Neural progenitor cell (in vitro differentiated cells): ENCODE measurements at regions not wholly inside any gene's neighbourhood (a gene's known extent, or its start where the extent isn't known, plus 50 kb on each side); places are given as distances from the start of the nearest gene placed in this dataset.
"Not testable (repeated sequence)": the region's sequence is repeated elsewhere in the genome, so short reads cannot be mapped to it uniquely, and the experiment has no call there.

Experiments used
- DNase-seq: peaks from one replicate; pipeline ENCODE4 v3.0.0-alpha.2; 2016; ENCODE audit warnings: low spot score
- H2AFZ ChIP-seq: fragments of 200-600 bp; sonication (generic); replicated peaks from 2 replicates; pipeline ENCODE4 v1.6.1; 2016; ENCODE audit warnings: antibody characterized with exemption
- H3F3A ChIP-seq: fragments of 200-600 bp; sonication (generic); 2 replicates; pipeline ENCODE4 v1.6.1; 2016; ENCODE audit warnings: antibody characterized with exemption, low read depth
- H3K27ac ChIP-seq: fragments of 200-600 bp; sonication (generic); 2 replicates; pipeline ENCODE4 v1.5.1; 2016; ENCODE audit warnings: mild to moderate bottlenecking
- H3K27me3 ChIP-seq: fragments of 200-600 bp; sonication (generic); 2 replicates; pipeline ENCODE4 v1.6.1; 2016; ENCODE audit warnings: mild to moderate bottlenecking, moderate library complexity
- H3K36me3 ChIP-seq: fragments of 200-600 bp; sonication (generic); 2 replicates; pipeline ENCODE4 v1.5.1; 2016
- H3K4me1 ChIP-seq: fragments of 200-600 bp; sonication (generic); 2 replicates; pipeline ENCODE4 v1.6.1; 2016; ENCODE audit warnings: mixed run types
- H3K4me2 ChIP-seq: fragments of 200-600 bp; sonication (generic); 2 replicates; pipeline ENCODE4 v1.6.1; 2016
- H3K4me3 ChIP-seq: fragments of 200-600 bp; sonication (generic); 2 replicates; pipeline ENCODE4 v1.5.1; 2016
- H3K79me2 ChIP-seq: fragments of 200-600 bp; sonication (generic); 2 replicates; pipeline ENCODE4 v1.6.1; 2016; ENCODE audit warnings: low read depth
- H3K9ac ChIP-seq: fragments of 200-600 bp; sonication (generic); 2 replicates; pipeline ENCODE4 v1.6.1; 2016
- H3K9me3 ChIP-seq: fragments of 200-600 bp; sonication (generic); 2 replicates; pipeline ENCODE4 v1.5.1; 2016; ENCODE audit warnings: low read depth
- H4K20me1 ChIP-seq: fragments of 200-600 bp; sonication (generic); 2 replicates; pipeline ENCODE4 v1.6.1; 2016; ENCODE audit warnings: low read depth
- H3K27ac Mint-ChIP-seq: 3 replicates; pipeline ENCODE4 v1.8.0; 2021; ENCODE audit warnings: mixed read lengths
- H3K27me3 Mint-ChIP-seq: 2 replicates; pipeline ENCODE4 v1.8.0; 2022; ENCODE audit warnings: low read depth, mild to moderate bottlenecking, inconsistent platforms, moderate library complexity, mixed read lengths; ENCODE audit not compliant: insufficient read depth
- H3K36me3 Mint-ChIP-seq: 3 replicates; pipeline ENCODE4 v1.8.0; 2021; ENCODE audit warnings: mixed read lengths
- H3K4me1 Mint-ChIP-seq: 3 replicates; pipeline ENCODE4 v1.8.0; 2021; ENCODE audit warnings: mixed read lengths
- H3K4me3 Mint-ChIP-seq: 3 replicates; pipeline ENCODE4 v1.8.0; 2021; ENCODE audit warnings: mild to moderate bottlenecking, moderate library complexity, mixed read lengths
- H3K9me3 Mint-ChIP-seq: 3 replicates; pipeline ENCODE4 v1.8.0; 2020; ENCODE audit warnings: mixed read lengths
- CTCF ChIP-seq: fragments of 200-600 bp; sonication (generic); IDR thresholded peaks from 2 replicates; pipeline ENCODE4 v1.5.1; 2017; ENCODE audit warnings: antibody characterized with exemption, mild to moderate bottlenecking
- EZH2 ChIP-seq: fragments of 200-600 bp; sonication (generic); IDR thresholded peaks from 2 replicates; pipeline ENCODE4 v1.6.1; 2017; ENCODE audit warnings: antibody characterized with exemption, mild to moderate bottlenecking, moderate library complexity
- EZH2phosphoT487 ChIP-seq: fragments of 200-600 bp; sonication (generic); IDR thresholded peaks from 2 replicates; pipeline ENCODE4 v1.6.1; 2017; ENCODE audit warnings: antibody characterized with exemption

GRCh38 chr7:119944601-119944972 is 328.4 kb upstream of the KCND2 start:
- Histone ChIP-seq H3K36me3 (no peaks in the 10 kb centered on the region), H3K9me3 (no peaks in the 10 kb centered on the region), H4K20me1 (no peaks in the 10 kb centered on the region), H3K27ac (no peak overlapping the region), H3F3A (no peaks in the 10 kb centered on the region), H3K4me2 (no peak overlapping the region), H3K4me3 (no peak overlapping the region), H3K4me1 (no peaks in the 10 kb centered on the region), H3K27me3 (no peaks in the 10 kb centered on the region), H3K9ac (no peak overlapping the region), H3K79me2 (no peaks in the 10 kb centered on the region), H2AFZ (no peak overlapping the region)
- no peak for TF ChIP-seq CTCF
- TF ChIP-seq EZH2phosphoT487: no peak
- no peak for TF ChIP-seq EZH2
- no peaks in the 10 kb centered on the region for H3K27me3 Mint-ChIP-seq
- no peaks in the 10 kb centered on the region for H3K36me3 Mint-ChIP-seq
- no peaks in the 10 kb centered on the region for H3K9me3 Mint-ChIP-seq
- no peak overlapping the region for H3K27ac Mint-ChIP-seq
- no peak for DNase-seq
- no peaks in the 10 kb centered on the region for H3K4me1 Mint-ChIP-seq
- no peak overlapping the region for H3K4me3 Mint-ChIP-seq

- H3K9me3 ChIP-seq: no peaks in the 10 kb centered on the region
- Mint-ChIP-seq H3K4me1 (no peaks in the 10 kb centered on the region), H3K27me3 (no peaks in the 10 kb centered on the region), H3K4me3 (no peak overlapping the region), H3K9me3 (no peaks in the 10 kb centered on the region), H3K27ac (no peak overlapping the region), H3K36me3 (no peaks in the 10 kb centered on the region)
- H3K27me3 ChIP-seq: no peaks in the 10 kb centered on the region
- H2AFZ ChIP-seq: no peak overlapping the region
- no peaks in the 10 kb centered on the region for H3K36me3 ChIP-seq
- DNase-seq: no peak
- H3K4me3 ChIP-seq: no peak overlapping the region
- H3K27ac ChIP-seq: no peak overlapping the region
- no peak overlapping the region for H3K9ac ChIP-seq
- H4K20me1 ChIP-seq: no peaks in the 10 kb centered on the region
- H3F3A ChIP-seq: no peaks in the 10 kb centered on the region
- no peak overlapping the region for H3K4me2 ChIP-seq
- TF ChIP-seq EZH2 (no peak), CTCF (no peak), EZH2phosphoT487 (no peak)
- H3K79me2 ChIP-seq: no peaks in the 10 kb centered on the region
- H3K4me1 ChIP-seq: no peaks in the 10 kb centered on the region
Observed at GRCh38 chr7:119945822-119946221, 327.2 kb upstream of the KCND2 start.

- TF ChIP-seq EZH2: no peak
- no peak for TF ChIP-seq EZH2phosphoT487
- TF ChIP-seq CTCF: no peak
- Histone ChIP-seq H3K4me3 (no peak overlapping the region), H3K36me3 (no peaks in the 10 kb centered on the region), H3K79me2 (no peaks in the 10 kb centered on the region), H3K27ac (no peak overlapping the region), H3K27me3 (no peaks in the 10 kb centered on the region), H3K9ac (no peak overlapping the region), H4K20me1 (no peaks in the 10 kb centered on the region), H3K9me3 (no peaks in the 10 kb centered on the region), H3K4me1 (no peaks in the 10 kb centered on the region), H3K4me2 (no peak overlapping the region), H2AFZ (no peak overlapping the region), H3F3A (no peaks in the 10 kb centered on the region)
- Mint-ChIP-seq H3K4me1 (no peaks in the 10 kb centered on the region), H3K36me3 (no peaks in the 10 kb centered on the region), H3K27me3 (no peaks in the 10 kb centered on the region), H3K4me3 (no peak overlapping the region), H3K27ac (no peak overlapping the region), H3K9me3 (no peaks in the 10 kb centered on the region)
- no peak for DNase-seq
Observed at GRCh38 chr7:119949053-119949452, 323.9 kb upstream of the KCND2 start.

- not testable (repeated sequence) for H3K79me2 ChIP-seq, H3K36me3 ChIP-seq, H3K27ac Mint-ChIP-seq, H3K27me3 ChIP-seq, H3F3A ChIP-seq, H3K4me1 ChIP-seq, H3K4me1 Mint-ChIP-seq, H3K36me3 Mint-ChIP-seq, H4K20me1 ChIP-seq, DNase-seq, H2AFZ ChIP-seq, H3K9me3 ChIP-seq, H3K4me3 ChIP-seq, H3K27me3 Mint-ChIP-seq, H3K9me3 Mint-ChIP-seq, H3K4me3 Mint-ChIP-seq, H3K27ac ChIP-seq, H3K9ac ChIP-seq, H3K4me2 ChIP-seq
Observed at GRCh38 chr7:119950390-119951041, 322.5 kb upstream of the KCND2 start.

DNA sequence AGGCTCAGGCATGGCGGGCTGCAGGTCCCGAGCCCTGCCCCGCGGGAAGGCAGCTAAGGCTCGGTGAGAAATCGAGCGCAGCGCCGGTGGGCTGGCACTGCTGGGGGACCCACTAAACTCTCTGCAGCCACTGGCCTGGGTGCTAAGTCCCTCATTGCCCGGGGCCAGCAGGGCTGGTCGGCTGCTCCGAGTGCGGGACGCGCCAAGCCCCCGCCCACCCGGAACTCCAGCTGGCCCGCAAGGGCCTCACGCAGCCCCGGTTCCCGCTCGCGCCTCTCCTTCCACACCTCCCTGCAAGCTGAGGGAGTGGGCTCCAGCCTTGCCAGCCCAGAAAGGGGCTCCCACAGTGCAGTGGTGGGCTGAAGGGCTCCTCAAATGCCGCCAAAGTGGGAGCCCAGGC is 321.4 kb upstream of the KCND2 start:
- H3K9me3 Mint-ChIP-seq, H3K79me2 ChIP-seq, H3K4me3 ChIP-seq: not testable (repeated sequence)

More for the DNA sequence above, 321.4 kb upstream of the KCND2 start:
- not testable (repeated sequence) for H3K9ac ChIP-seq, H3K36me3 Mint-ChIP-seq, H3K4me1 ChIP-seq, H3K27ac ChIP-seq, H3K4me3 Mint-ChIP-seq, DNase-seq, H3K4me2 ChIP-seq, H3F3A ChIP-seq, H3K27me3 ChIP-seq, H3K36me3 ChIP-seq, H4K20me1 ChIP-seq, H3K9me3 ChIP-seq, H3K27me3 Mint-ChIP-seq, H3K4me1 Mint-ChIP-seq, H2AFZ ChIP-seq, H3K27ac Mint-ChIP-seq
